ENCODE measurements at regions not wholly inside any gene's neighbourhood (a gene's known extent, or its start where the extent isn't known, plus 50 kb on each side); places are given as distances from the start of the nearest gene placed in this dataset.

DNA sequence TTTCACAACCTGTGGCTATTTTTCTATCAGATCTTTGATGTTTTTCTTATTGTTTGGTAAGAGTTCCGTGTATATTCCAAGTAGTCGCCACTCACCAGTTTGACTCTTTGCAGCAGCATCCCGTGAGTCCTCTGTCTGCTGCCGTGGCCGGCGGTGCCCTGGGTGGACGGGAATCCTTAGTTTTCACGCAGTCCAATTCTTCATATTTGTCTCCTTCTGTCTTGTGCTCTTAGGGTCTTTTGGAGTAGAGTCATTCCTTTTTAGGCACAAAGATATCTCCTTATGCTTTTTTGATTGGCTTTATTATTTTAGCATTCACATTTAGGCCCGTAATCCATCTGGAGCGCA, 94.9 kb upstream of the MSX1 start:
- TF ChIP-seq, protein P1, sequence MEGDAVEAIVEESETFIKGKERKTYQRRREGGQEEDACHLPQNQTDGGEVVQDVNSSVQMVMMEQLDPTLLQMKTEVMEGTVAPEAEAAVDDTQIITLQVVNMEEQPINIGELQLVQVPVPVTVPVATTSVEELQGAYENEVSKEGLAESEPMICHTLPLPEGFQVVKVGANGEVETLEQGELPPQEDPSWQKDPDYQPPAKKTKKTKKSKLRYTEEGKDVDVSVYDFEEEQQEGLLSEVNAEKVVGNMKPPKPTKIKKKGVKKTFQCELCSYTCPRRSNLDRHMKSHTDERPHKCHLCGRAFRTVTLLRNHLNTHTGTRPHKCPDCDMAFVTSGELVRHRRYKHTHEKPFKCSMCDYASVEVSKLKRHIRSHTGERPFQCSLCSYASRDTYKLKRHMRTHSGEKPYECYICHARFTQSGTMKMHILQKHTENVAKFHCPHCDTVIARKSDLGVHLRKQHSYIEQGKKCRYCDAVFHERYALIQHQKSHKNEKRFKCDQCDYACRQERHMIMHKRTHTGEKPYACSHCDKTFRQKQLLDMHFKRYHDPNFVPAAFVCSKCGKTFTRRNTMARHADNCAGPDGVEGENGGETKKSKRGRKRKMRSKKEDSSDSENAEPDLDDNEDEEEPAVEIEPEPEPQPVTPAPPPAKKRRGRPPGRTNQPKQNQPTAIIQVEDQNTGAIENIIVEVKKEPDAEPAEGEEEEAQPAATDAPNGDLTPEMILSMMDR (IDR thresholded peaks at IDR 0.05) = no peak
- no peak for TF ChIP-seq POLR2A (IDR thresholded peaks at IDR 0.05)
